ENCODE measurements at regions not wholly inside any gene's neighbourhood (a gene's known extent, or its start where the extent isn't known, plus 50 kb on each side); places are given as distances from the start of the nearest gene placed in this dataset.

- no peaks in the 10 kb centered on the region for H3K36me3 Mint-ChIP-seq (ENCODE audit: low read depth)
- no peak overlapping the region for H3K27ac Mint-ChIP-seq
- H3K9me3 ChIP-seq (ENCODE audit: control insufficient read depth, low read length, poor library complexity, severe bottlenecking) = no peaks in the 10 kb centered on the region
- no peak for DNase-seq
- H3K4me3 Mint-ChIP-seq = no peak overlapping the region
- ATAC-seq = no peak
- H3K4me1 Mint-ChIP-seq = no peaks in the 10 kb centered on the region
- H3K27me3 Mint-ChIP-seq = peaks cover 24% of the 10 kb centered on the region
These were observed 63.8 kb downstream of the MYEOV start for GRCh38 chr11:69357458-69358397.

- no peak overlapping the region for H3K27ac Mint-ChIP-seq
- no peaks in the 10 kb centered on the region for H3K4me1 Mint-ChIP-seq
- DNase-seq (no peak), ATAC-seq (no peak)
- peaks cover 23% of the 10 kb centered on the region for H3K27me3 Mint-ChIP-seq
- H3K4me3 Mint-ChIP-seq = no peak overlapping the region
- no peaks in the 10 kb centered on the region for H3K36me3 Mint-ChIP-seq (ENCODE audit: low read depth)
- H3K9me3 ChIP-seq (ENCODE audit: control insufficient read depth, low read length, poor library complexity, severe bottlenecking) = no peaks in the 10 kb centered on the region
These were observed 64.6 kb downstream of the MYEOV start for GRCh38 chr11:69358398-69359020.

- Mint-ChIP-seq H3K4me3 (no peak overlapping the region), H3K4me1 (no peaks in the 10 kb centered on the region), H3K36me3 (ENCODE audit: low read depth) (no peaks in the 10 kb centered on the region), H3K27me3 (peaks cover 13% of the 10 kb centered on the region), H3K27ac (no peak overlapping the region)
- DNase-seq (no peak), ATAC-seq (no peak)
- no peaks in the 10 kb centered on the region for H3K9me3 ChIP-seq (ENCODE audit: control insufficient read depth, low read length, poor library complexity, severe bottlenecking)
These were observed 66.0 kb downstream of the MYEOV start for GRCh38 chr11:69359735-69360480.

GRCh38 chr11:69360606-69361005 is 66.7 kb downstream of the MYEOV start:
- no peak overlapping the region for H3K4me3 Mint-ChIP-seq
- no peaks in the 10 kb centered on the region for H3K9me3 ChIP-seq (ENCODE audit: control insufficient read depth, low read length, poor library complexity, severe bottlenecking)
- H3K27me3 Mint-ChIP-seq = peaks cover 10% of the 10 kb centered on the region
- no peak overlapping the region for H3K27ac Mint-ChIP-seq
- H3K36me3 Mint-ChIP-seq (ENCODE audit: low read depth) = no peaks in the 10 kb centered on the region
- ATAC-seq (no peak), DNase-seq (no peak)
- H3K4me1 Mint-ChIP-seq = no peaks in the 10 kb centered on the region

- Mint-ChIP-seq H3K4me1 (no peaks in the 10 kb centered on the region), H3K27ac (no peak overlapping the region), H3K27me3 (peaks cover 10% of the 10 kb centered on the region), H3K36me3 (ENCODE audit: low read depth) (no peaks in the 10 kb centered on the region), H3K4me3 (no peak overlapping the region)
- H3K9me3 ChIP-seq (ENCODE audit: control insufficient read depth, low read length, poor library complexity, severe bottlenecking) = no peaks in the 10 kb centered on the region
- DNase-seq (no peak), ATAC-seq (no peak)
These were observed 67.1 kb downstream of the MYEOV start for GRCh38 chr11:69361048-69361447.

GRCh38 chr11:69361466-69361865 is 67.5 kb downstream of the MYEOV start:
- H3K27ac Mint-ChIP-seq = no peak overlapping the region
- no peaks in the 10 kb centered on the region for H3K36me3 Mint-ChIP-seq (ENCODE audit: low read depth)
- DNase-seq (no peak), ATAC-seq (no peak)
- peaks cover 10% of the 10 kb centered on the region for H3K27me3 Mint-ChIP-seq
- H3K4me1 Mint-ChIP-seq = no peaks in the 10 kb centered on the region
- H3K9me3 ChIP-seq (ENCODE audit: control insufficient read depth, low read length, poor library complexity, severe bottlenecking) = no peaks in the 10 kb centered on the region
- no peak overlapping the region for H3K4me3 Mint-ChIP-seq

- no peak overlapping the region for H3K4me3 Mint-ChIP-seq
- no peaks in the 10 kb centered on the region for H3K36me3 Mint-ChIP-seq (ENCODE audit: low read depth)
- no peak for DNase-seq
- H3K27ac Mint-ChIP-seq = no peak overlapping the region
- ATAC-seq = no peak
- H3K4me1 Mint-ChIP-seq = no peaks in the 10 kb centered on the region
- peaks cover 10% of the 10 kb centered on the region for H3K27me3 Mint-ChIP-seq
- no peaks in the 10 kb centered on the region for H3K9me3 ChIP-seq (ENCODE audit: control insufficient read depth, low read length, poor library complexity, severe bottlenecking)
These were observed 68.4 kb downstream of the MYEOV start for GRCh38 chr11:69362315-69362714.

GRCh38 chr11:69364921-69365320 is 71.0 kb downstream of the MYEOV start:
- DNase-seq (no peak), ATAC-seq (no peak)
- Mint-ChIP-seq H3K27me3 (peaks cover 10% of the 10 kb centered on the region), H3K4me3 (no peak overlapping the region), H3K4me1 (no peaks in the 10 kb centered on the region), H3K36me3 (ENCODE audit: low read depth) (no peaks in the 10 kb centered on the region), H3K27ac (no peak overlapping the region)
- no peaks in the 10 kb centered on the region for H3K9me3 ChIP-seq (ENCODE audit: control insufficient read depth, low read length, poor library complexity, severe bottlenecking)

GRCh38 chr11:69365558-69365957 is 71.6 kb downstream of the MYEOV start:
- no peak overlapping the region for H3K27ac Mint-ChIP-seq
- H3K36me3 Mint-ChIP-seq (ENCODE audit: low read depth) = no peaks in the 10 kb centered on the region
- no peak overlapping the region for H3K4me3 Mint-ChIP-seq
- H3K4me1 Mint-ChIP-seq = no peaks in the 10 kb centered on the region
- no peaks in the 10 kb centered on the region for H3K9me3 ChIP-seq (ENCODE audit: control insufficient read depth, low read length, poor library complexity, severe bottlenecking)
- ATAC-seq = no peak
- no peak for DNase-seq
- peaks cover 10% of the 10 kb centered on the region for H3K27me3 Mint-ChIP-seq

- H3K36me3 Mint-ChIP-seq (ENCODE audit: low read depth) = no peaks in the 10 kb centered on the region
- no peak for ATAC-seq
- peaks cover 9% of the 10 kb centered on the region for H3K27me3 Mint-ChIP-seq
- no peak for DNase-seq
- no peaks in the 10 kb centered on the region for H3K9me3 ChIP-seq (ENCODE audit: control insufficient read depth, low read length, poor library complexity, severe bottlenecking)
- H3K27ac Mint-ChIP-seq = no peak overlapping the region
- no peaks in the 10 kb centered on the region for H3K4me1 Mint-ChIP-seq
- no peak overlapping the region for H3K4me3 Mint-ChIP-seq
These were observed 72.6 kb downstream of the MYEOV start for GRCh38 chr11:69366591-69366990.

GRCh38 chr11:69367211-69367964 is 73.4 kb downstream of the MYEOV start:
- ATAC-seq (no peak), DNase-seq (no peak)
- no peaks in the 10 kb centered on the region for H3K4me1 Mint-ChIP-seq
- no peaks in the 10 kb centered on the region for H3K9me3 ChIP-seq (ENCODE audit: control insufficient read depth, low read length, poor library complexity, severe bottlenecking)
- no peak overlapping the region for H3K27ac Mint-ChIP-seq
- H3K27me3 Mint-ChIP-seq = peaks cover 5% of the 10 kb centered on the region
- H3K4me3 Mint-ChIP-seq = no peak overlapping the region
- no peaks in the 10 kb centered on the region for H3K36me3 Mint-ChIP-seq (ENCODE audit: low read depth)

- Mint-ChIP-seq H3K36me3 (ENCODE audit: low read depth) (peaks cover 3% of the 10 kb centered on the region), H3K27ac (no peak overlapping the region), H3K27me3 (peaks cover 5% of the 10 kb centered on the region), H3K4me3 (no peak overlapping the region), H3K4me1 (no peaks in the 10 kb centered on the region)
- no peaks in the 10 kb centered on the region for H3K9me3 ChIP-seq (ENCODE audit: control insufficient read depth, low read length, poor library complexity, severe bottlenecking)
- DNase-seq (no peak), ATAC-seq (no peak)
These were observed 74.3 kb downstream of the MYEOV start for GRCh38 chr11:69368119-69368880.

All from T-helper 17 cell (primary cell).